Activated CD4-positive, alpha-beta T cell treated with anti-CD3 and anti-CD28 coated beads, Interleukin-2, amount 50 U/mL, for 48 hours (primary cell): ENCODE measurements at regions not wholly inside any gene's neighbourhood (a gene's known extent, or its start where the extent isn't known, plus 50 kb on each side); places are given as distances from the start of the nearest gene placed in this dataset.
"Not testable (repeated sequence)": the region's sequence is repeated elsewhere in the genome, so short reads cannot be mapped to it uniquely, and the experiment has no call there.

ENCODE experiments used
- DNase-seq, 2 experiments: peaks; one replicate each; pipeline ENCODE4 v3.0.0-alpha.2; 2020

DNA sequence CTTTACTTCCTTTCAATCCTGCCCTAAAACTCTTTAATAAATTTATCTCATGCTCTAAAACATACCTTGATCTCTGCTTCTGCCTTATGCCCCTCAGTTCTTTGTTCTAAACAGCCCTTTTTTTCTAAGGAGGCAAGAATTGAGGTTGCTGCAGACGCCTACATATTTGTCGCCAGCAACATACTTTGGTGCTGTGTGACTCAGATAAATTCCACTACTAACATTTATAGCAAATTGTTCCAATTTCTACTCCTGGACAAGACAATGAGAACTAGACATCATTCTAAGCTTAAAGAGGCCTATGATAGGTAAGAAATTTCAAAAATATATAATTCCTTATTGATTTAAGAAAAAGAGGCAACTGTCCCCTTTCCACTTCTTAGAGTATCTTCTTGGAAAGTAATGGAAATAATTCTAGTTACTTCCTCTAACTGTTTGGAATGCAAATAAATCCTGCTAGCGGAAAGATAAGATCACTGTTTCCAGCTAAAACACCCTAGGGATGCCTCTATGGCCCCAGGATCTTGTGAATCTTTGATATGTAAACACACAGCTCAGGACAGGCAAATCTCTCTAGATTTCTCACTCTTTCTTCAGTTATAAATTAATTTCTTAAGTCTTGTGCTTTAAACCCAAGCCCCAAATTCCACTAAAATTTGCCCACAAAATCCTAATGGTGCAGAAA is 869.1 kb downstream of the KCNT2 start:
- no peak for DNase-seq

DNA sequence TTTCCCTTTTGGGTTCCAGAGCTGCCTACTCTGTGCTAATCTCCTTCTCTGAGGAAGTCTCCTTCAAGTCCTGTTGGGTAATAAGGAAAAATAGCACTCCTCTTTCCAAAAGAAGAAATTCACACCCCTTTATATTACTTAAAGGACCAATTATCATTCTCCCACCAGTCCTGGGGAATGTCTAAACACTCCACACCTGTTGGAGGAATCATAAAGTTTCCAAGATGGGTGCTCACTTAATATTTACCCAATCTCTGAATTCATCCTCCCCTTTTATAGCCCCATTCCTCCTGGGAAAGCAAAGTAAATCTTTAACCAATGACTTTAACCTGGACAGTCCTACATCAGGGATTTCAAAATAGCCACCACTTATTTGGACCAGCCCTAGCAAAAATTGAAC is 873.1 kb downstream of the KCNT2 start:
- no peak for DNase-seq

DNA sequence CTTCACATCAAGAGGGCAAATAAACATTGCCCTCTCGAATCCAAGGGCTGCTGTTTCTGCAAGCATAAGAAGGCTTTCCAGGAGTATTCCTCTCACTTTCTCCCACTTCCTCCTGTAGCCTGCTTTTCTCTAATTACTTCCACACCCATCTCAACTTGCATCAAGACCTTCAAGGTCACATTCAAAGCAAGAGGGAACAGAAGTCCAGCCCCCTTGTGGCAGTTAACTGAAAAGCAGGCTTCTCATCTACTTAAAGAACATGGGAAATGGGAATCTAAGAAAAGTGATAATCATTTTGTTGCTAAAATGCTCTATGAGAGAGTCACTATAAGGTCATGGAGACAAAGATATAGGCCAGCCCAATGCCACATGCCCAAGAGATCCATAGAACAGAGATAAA is 874.4 kb downstream of the KCNT2 start:
- DNase-seq: no peak

- DNase-seq: no peak
Observed at GRCh38 chr1:195733408-195733807, 874.8 kb downstream of the KCNT2 start.

GRCh38 chr1:195731385-195731784 is 876.9 kb downstream of the KCNT2 start:
- DNase-seq: no peak

DNA sequence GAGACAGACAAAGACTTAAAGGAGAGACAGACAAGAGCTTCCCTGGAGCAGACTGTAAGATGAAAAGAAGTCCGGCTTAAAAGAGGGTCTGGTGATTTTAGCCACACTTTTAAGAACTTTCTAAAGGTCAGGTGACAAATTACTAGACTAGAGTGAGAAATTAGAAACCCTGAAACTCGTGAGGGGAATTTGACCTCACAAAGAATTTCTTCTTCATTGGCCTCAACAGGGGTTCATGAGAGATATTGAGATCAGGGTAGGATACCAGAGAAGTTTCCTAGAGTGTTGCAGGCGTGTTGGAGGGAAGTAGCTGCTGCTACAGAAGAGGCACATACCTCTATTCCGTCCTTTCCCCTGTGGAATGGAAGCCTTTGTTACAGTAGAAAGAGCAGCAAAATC is 884.4 kb downstream of the KCNT2 start:
- DNase-seq: no peak

- DNase-seq: not testable (repeated sequence)
Observed at GRCh38 chr1:195722852-195723795, 885.1 kb downstream of the KCNT2 start.

GRCh38 chr1:195722146-195722545 is 886.1 kb downstream of the KCNT2 start:
- DNase-seq: not testable (repeated sequence)

- DNase-seq: no peak
Observed at GRCh38 chr1:195721210-195721971, 886.8 kb downstream of the KCNT2 start.

DNA sequence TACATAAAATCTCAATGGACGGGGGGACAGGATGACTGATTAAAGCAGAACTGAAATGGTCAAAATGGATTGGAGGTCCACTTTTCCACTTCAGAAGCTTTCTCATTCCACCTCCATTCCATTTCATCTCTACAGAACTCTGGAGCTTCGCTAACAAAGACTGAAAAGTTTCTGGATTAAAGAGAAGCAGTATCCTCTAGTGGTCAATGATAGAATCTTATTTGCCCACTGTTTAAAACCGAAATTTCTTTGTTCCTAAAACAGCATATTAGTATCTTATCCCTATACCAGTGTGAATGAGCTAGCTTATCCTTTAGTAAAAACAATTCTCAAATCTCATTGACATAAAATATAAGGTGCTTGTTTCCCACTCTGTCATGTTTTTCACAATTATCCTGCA is 890.6 kb downstream of the KCNT2 start:
- no peak for DNase-seq

- no peak for DNase-seq
Observed at GRCh38 chr1:195715652-195716051, 892.6 kb downstream of the KCNT2 start.

DNA sequence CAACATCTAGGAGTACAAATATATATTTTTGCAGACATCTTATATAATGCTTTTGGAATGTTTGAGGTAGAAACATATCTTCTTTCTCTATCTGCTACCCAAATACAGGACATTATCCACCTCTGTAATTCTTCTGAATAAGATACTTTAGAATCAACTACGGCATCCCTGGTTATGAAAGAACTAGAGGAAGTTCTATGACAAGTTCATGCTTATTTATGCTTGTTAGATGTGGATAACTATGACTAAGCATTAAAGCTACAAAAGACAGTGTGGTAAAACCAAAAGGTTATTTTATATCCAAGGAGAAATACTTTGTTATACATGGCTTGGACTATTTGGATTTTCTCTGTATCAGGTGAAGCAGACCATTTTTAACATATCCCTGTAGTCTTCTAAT is 894.0 kb downstream of the KCNT2 start:
- no peak for DNase-seq

GRCh38 chr1:195709821-195710220 is 898.4 kb downstream of the KCNT2 start:
- no peak for DNase-seq

DNA sequence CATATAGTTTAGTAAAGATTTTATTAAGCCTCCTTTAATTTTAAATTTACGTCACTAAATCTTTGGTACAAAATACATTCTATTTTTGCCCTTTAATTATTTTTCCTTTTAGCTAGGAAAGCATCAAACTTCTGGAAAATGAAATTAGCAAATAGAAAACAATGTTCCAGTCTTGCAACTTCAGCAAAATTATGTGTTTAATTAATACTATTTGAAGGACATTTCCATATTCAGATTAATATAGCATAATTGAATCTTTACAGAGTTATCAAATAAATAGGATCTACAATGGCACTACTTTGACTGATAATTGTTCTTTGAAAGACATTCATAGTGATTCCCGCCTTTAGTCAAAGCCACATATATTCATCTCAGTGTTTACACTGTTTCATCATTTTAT is 904.2 kb downstream of the KCNT2 start:
- no peak for DNase-seq

DNA sequence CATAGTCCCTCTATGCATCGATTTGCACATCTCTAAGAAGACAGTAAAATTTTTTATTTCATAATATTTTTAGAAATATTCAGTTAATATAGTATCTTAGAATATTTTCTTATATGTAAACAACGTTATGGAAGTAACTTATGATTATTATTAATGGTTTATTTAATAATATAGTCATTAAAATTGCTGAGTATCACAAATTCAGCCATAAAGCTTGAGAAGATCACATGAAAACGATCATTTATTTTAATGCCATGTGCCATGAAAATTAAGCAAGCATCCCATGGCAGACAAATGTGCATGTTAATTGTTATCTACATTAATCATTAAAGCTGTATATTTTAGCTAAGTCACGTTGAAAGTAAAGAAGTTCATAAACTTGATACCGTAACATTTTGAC is 907.1 kb downstream of the KCNT2 start:
- DNase-seq: no peak

DNA sequence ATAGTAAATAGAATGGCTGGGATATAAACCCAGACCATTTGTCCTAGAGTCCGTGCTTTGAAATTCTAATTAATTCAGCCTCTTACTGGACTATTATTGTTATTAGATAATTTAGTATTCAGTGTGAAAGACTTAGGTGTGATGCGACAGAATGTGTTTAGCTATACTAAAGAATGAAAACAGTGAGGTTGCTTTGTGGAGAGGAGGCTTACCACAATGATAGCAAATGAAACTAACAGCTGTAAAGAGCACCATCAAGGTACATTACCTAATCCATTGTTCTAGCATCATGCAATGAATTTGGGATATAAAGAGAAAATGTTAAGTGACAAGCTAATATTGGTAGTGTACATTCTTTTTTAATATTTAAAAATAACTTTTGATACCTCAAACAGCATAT is 911.1 kb downstream of the KCNT2 start:
- DNase-seq: no peak

DNA sequence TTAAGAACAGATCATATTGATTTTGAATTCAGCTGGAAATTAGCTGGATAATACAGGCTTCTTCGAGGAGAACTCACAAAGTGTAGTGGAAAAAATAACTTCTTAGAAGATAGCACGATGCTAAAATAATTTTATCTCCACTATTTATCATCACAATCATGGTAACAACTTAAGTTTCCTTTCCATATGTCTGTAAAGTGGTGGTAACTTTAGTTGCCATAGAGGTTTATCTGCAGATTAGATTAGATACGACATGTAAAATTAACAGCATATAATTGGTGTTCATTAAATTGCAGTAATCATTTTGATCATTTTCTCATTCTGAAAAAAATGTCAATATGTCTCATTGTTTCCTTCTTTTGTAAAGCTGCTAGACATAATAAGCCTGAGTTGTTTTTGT is 921.5 kb downstream of the KCNT2 start:
- no peak for DNase-seq

- no peak for DNase-seq
Observed at GRCh38 chr1:195664628-195665027, 943.6 kb downstream of the KCNT2 start.

DNA sequence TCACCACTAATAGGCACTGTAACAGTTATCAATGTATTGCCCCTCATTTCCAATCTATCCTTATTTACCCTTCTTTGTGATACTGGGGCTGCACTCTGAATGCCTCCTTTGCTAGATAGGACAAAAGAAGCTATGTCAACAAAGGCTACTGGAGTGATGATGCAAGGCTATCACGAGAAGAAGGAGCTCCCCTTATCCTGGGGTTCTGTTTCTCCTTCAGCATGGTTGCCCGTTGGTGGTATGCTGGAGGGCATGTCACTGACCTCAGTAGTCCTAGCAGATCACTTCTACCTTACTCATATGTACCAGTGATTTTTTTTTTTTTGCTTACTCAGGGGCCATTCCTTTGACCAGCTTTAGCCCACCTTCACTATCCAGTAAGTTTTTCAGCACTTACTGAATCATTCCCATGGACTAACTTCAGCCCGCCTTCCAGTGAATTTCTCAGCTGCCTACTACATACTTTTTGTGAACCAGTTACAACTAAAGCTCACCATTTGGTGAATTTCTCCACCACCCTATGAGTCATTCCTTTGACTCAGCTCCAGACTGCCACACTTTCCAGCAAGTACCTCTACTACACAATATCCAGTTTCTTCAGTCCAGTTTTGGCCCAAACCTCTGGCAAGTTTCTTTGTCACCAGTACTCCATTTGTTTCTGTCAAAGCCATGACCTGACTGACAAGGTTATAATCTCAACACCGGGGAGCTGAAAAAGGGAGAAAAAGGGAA is 944.5 kb downstream of the KCNT2 start:
- DNase-seq: no peak

- no peak for DNase-seq
Observed at GRCh38 chr1:195656780-195657179, 951.5 kb downstream of the KCNT2 start.

- DNase-seq: not testable (repeated sequence)
Observed at GRCh38 chr1:195648875-195649274, 959.4 kb downstream of the KCNT2 start.

DNA sequence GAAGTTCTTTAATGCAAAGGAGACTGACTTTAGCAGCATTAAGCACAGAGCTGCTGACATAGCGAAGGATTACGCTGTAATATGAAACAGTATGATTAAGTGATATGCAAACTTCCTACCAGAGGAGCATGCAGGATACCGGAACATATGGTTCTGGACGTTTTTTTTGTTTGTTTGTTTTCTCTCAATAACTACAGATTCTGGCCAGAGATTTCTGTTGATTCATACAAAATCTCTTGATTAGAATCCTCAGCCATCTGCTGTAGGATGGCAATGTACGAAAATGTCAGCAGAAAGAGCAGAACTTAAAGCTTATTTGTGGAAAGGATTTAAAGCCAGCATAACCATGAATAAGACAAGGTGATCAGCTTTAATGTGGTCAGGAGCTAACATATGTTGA is 970.7 kb downstream of the KCNT2 start:
- no peak for DNase-seq

DNA sequence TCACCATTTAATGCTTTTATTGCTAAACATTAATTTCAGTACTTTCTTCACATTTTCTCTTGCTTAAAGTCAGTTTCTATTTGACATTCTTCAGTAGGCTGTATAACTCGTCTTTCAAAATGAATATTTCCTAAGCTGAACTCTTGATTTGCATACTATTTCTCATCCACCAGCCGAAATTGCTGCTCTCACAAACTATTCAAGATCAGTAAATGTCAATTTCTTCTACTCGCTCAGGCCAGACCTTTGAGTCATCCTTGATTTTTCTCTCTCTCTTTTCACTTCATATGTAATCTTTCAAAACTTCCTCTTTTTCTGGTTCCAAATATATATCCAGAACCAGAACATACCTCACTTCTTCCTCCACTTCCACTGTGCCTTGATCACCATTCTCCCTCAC is 990.0 kb downstream of the KCNT2 start:
- no peak for DNase-seq
